NCI-H2196 treated with DMSO at 0.1 percent for 48 hours (cell line): ENCODE measurements at regions not wholly inside any gene's neighbourhood (a gene's known extent, or its start where the extent isn't known, plus 50 kb on each side); places are given as distances from the start of the nearest gene placed in this dataset.

ENCODE experiments used
- DNase-seq: peaks from one replicate; lab custom pipeline; 2025; ENCODE audit not compliant: unreplicated experiment; lab: John Stamatoyannopoulos, UW

DNA sequence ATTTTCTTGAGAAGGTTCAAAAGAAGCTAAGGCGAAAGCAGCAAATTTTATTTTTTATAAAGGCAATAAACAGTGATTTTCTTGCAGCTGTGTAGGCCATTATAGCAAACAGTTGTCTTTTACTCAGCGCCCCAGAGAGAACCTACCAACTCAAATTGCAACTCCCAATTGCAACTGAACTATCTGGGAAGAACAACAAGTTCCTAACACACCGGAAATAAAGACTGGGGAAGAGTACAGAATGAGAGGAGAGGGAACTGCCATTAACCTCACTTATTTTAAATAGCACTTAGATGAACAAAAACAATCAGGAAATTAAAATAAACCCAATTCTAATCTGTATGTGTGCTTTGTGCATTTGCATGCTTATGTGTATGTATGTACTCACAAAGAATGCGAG is 171.1 kb downstream of the KCTD12 start:
- no peak for DNase-seq

DNA sequence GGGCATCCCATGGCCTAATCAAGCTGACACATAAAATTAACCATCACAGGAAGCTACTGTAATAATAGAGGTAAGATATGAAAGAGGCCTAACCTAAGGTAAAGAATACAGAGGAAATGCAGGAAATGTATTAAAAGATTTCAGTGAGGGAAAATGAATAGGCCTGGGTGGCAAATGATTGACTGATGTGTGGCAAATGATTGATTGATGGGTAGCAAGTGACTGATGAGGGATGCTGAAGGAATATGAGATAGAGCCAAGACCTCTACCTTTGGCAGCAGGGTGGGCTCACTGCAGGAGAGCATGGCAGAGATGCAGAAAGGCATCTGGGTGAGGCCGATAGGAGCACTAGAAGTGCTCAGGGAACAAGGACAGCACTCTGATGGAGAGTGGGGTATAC is 172.9 kb downstream of the KCTD12 start:
- no peak for DNase-seq

DNA sequence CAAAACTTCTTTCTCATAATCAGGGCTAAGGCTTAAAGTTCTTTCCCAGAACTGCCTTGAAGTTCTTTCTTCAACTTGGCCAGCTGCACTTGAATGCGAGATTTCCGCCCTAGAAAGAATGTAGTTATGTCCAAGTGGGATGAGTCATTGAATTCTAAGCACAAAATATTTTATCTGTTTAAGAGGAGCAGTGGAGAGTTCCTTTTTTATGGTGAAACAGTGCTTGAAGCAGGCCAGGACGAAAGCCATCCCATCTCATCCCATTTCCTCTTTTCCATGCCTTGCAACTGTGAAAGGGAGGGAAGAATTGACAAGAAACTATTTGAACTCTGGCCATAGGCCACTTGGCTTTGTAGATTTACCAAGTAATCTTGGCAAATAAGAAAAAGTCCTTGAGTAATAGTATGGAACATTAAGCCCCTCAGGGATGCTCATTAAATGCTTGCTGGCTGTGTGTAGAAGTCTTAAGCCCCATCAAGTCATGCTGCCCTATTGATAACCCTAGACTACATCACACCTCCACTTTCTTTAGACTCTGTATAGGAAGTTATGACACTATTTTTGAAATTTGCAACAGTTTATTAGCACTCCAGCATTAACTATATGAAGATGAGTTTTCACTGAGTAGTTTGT is 174.5 kb downstream of the KCTD12 start:
- no peak for DNase-seq

DNA sequence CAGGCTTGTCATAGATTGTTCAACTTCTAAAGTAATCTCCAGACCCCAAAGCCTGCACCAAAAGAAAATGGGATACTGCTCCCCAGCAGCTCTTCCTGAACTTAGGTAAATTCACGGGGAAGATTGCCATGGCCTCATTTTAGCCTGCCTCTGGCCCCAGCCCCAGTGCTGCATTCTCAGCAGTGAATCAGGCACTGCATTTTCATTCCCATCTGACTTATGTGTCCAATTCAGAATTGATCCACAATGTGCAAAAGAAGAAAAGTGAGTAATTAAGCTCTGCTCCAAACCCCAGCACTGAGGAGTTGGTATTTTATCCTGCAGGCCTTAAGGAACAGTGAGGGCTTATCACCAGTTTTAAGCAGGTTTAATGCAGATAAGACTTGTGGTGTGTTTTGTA is 176.4 kb downstream of the KCTD12 start:
- no peak for DNase-seq

DNA sequence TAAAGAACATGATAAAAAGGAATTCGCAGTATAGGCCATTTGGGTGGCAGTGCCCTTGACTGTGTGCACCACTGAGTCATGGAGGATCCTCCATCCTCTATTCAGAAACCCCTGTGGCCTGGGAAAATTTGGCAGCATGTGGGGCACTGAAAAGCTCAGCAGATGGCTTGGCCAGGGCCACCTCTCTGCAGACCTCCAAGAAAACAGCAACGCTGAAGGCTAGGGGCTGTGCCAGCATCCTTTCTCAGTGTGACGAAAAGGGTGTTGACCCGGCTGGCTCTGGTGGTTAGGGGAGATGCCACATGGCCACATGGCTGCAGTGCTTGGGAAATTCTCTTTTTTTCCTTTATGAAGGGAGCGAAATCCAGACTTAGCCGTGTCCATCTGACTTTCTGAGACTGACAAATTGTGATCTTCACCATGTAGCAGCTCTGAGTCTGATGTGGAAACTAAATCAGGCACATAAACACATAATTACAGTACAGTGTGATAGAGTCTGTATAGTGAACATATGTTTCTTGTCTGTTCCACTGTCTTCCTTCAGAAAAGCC is 178.0 kb downstream of the KCTD12 start:
- DNase-seq: no peak

DNA sequence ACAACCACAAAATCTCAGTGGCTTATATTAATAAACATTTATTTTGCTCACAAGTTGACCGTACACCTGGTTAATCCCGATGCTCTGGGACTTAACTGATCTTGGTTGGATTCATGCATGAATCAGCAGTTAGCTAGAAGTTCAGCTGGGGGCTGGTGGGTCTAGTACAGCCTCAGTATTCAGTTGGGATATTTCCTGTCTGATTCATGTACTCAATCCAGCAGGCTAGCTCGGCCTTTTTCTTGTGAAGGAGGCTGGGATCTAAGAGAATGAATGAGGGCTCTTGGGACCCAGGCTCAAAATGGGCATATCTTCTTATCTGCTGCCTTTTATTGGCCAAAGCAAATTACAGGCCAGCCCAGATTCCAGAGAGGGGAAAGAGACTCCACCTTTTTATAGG is 178.8 kb downstream of the KCTD12 start:
- no peak for DNase-seq

DNA sequence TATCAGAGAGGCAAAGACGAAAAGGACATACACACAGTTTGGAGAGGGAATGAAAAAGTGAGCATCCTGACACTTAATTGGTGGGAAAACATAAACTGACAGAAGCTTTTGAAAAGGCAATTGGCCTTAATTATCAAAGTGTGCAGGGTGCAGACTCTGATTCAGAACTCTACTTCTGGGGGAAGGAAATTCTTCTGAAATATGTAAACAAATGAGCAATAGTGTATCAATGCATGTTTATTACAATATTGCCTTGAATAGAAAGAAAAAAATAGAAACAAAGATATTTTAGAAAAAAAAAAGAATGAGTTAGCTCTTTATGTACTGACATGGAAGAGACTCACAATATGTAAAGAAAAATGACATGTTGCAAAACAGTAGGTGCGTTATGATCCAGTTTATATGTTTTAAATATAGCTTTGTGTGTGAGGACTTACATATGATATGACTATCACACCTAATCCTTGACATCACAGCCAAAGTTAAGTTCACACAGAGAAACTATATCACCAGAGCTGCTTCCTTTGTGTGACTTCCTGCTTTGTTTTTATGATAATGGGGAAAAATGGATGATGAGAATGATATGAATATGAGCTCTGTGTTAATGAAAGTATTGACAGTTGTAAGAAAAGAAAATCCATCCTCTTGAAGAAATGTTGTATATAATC is 182.4 kb downstream of the KCTD12 start:
- no peak for DNase-seq

DNA sequence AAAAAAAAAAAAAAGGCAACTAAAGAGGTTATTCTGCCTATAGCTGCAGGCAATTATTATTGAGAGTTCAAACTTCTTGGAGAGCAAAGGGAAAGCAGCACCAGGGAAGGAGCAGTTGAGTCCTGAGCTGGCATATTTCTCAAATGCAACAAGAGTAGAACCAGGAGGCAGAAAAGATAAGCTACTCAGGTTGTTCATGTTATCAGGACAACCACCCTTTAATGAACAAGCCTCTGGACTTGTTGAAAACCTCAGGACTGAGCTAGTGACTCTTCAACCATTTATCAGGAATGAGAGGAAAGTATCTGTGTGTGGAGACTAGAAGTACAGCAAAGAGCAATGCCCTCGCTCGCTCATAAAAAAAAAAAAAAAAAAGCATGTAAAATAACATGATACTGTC is 183.0 kb downstream of the KCTD12 start:
- DNase-seq: no peak

DNA sequence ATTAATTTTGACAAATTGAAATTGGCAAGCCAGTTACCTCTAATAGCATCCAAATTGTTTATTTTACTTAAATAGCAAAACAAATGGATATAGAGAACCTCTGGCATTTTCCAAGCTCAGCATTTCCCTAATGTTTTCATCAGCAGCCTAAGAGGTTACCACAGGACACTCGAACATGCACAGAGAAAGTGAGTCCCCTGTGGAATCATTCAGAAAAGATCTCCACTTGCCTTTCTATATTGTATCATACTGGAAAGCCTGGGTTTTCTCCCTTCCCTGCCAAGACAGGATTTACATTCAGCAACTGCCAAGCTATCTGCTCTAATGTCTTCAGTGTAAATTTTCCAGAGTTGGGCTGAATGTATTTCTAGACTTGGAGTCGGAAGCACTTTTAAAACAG is 188.9 kb downstream of the KCTD12 start:
- no peak for DNase-seq

DNA sequence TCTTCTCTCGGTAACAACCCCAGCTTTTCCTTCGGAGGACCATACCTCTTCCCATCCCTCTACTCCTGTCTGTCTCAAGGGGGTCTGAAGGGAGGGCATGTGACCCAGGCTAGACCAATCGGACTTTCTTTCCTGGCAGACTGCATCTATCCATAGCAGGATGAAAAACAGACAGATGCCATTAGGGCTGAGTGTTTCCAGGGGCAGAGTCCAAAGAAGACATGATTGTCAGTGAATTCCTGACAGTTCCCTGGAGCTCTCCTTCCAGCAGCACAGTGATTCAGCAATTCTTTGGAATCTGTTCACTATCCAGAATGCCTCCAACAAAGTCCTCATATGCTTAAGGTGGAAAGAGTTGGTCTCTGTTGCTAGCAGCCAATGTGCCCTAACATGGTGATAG is 189.8 kb downstream of the KCTD12 start:
- DNase-seq: no peak

DNA sequence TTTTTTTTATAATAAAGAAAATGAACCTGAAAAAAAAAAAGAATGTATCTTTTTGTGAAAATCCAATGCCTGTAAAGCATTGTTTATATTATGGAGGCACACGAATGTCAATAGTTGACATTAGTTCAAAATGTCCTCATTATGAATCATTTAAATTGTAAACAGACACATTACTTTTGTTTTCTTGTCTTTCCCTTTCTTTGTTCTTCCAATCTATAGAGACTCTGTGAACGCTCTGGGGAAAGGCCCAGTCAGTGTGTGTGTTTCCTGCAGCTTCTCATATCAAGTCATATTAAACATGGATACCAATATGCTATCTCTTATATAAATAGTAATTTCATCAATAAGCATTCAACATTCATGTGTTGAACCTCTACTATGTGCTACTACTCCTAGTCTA is 193.1 kb downstream of the KCTD12 start:
- DNase-seq: no peak

DNA sequence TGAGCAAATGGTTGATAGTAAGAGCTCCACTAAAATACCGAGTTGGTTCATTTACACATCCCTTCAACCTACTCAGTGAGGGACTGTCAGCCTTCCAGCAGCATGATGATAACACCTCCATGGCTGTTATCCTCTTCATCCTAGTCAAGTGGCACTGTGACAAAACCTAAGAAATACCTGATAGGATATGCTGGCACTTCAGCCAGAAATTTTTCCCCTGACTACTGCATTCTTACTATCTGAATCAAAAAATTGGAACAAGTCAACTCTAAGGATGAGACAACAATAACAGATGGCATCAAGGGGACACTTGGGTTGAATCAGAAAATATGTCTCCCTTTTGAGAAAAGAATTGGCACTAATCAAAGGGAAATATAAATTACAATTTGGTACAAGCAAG is 193.9 kb downstream of the KCTD12 start:
- DNase-seq: no peak

DNA sequence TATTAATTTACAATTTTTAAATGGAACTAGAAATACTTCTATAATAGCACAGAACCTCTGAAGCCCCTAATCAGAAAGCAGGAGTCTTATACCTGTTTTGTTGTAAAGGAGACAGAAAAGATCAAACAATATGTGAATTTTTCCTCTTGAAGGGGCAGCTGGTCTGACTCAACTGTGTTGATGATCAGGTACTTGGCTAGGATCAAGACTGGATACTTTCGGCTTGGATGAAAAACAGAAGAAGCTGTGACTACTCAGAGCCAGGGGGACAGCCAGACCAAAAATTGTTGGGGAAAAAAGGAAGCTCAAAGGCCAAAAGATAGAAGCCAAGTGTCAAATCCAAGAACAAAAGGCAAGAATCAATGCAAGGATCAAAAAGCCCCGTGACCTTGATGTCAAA is 195.6 kb downstream of the KCTD12 start:
- DNase-seq: no peak

DNA sequence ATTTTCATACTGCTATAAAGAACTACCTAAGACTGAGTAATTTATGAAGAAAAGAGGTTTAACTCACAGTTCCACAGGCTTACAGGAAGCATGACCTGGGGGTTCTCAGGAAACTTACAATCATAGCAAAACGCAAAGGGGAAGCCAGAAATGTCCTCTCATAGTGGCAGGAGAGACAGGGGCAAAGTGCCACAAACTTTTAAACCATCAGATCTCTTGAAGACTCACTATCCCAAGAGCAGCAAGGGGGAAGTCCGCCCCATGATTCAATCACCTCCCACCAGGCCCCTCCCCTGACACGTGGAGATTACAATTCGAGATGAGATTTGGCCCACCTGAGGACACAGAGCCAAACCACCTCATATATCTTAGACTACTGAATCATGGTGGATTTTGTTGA is 198.7 kb downstream of the KCTD12 start:
- DNase-seq: no peak

DNA sequence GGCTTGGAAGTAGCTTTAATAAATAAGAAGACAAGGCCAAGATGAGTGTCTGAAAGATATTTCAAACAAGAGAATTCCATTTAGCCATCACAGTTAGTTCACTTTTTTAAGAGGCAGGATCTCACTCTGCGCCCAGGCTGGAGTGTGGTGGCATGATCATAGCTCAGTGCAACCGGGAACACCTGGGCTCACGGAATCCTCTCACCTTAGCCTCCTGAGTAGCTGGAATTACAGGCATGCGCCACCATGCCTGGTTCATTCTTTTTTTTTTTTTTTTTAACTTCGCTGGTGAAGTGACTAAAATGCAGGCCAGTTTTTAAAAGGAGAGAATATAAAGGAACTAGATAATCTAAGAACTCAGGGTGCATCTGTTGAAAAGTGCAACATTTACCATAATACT is 200.3 kb downstream of the KCTD12 start:
- DNase-seq: no peak

DNA sequence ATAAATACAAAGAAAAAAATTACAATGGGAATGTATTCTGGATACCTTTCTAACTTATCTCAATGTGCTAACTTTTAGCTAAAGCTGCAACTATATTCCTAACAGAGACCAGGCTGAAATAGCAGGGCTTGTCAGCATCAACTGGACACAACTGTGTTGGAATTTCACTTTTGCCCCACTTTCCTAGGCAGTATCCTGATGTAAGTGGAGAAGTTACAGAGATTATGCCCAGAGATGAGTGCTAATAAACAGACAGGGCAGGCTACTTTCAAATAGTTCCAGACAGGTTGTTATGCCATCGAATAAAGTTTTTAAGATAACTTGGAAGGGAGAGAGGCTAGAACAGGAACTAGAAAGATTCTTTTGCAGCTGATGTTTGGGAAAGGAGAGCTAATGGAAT is 201.9 kb downstream of the KCTD12 start:
- no peak for DNase-seq

DNA sequence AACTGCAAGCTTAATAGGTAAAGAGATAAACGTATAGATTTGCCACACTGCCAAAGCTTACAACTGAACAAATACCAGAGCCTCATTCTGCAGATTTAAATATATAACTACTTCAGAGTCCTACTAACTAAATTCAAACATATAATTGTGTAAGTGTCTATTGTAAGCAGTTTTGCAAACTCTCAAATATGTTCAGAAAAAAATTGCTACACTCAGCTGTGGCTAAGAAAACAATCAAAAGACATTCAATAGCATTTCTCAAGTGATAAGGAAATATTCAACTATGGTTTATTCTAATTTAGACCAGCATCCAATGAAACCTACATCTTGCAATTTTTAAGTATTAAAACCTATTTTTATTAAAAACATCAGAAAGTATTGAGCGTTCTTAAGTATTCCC is 202.4 kb downstream of the KCTD12 start:
- DNase-seq: no peak

DNA sequence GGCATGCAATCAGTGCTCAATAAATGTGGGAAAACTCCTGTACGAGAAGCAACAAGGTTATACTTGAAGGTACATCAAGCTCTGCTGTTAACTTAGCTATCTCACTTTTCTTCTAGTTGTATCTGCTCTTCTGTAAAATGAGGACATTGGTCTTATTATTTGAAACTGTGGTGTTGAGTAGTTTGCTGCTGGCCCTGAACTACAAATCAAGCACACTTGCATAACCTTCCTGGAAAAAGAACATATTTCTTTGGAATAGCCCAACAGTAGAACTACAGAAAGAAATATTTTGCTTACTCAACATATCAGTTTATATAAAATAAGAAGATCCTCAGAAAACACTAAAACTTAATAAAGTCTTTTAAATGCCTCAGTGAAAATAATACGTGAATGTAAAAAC is 203.0 kb downstream of the KCTD12 start:
- no peak for DNase-seq

DNA sequence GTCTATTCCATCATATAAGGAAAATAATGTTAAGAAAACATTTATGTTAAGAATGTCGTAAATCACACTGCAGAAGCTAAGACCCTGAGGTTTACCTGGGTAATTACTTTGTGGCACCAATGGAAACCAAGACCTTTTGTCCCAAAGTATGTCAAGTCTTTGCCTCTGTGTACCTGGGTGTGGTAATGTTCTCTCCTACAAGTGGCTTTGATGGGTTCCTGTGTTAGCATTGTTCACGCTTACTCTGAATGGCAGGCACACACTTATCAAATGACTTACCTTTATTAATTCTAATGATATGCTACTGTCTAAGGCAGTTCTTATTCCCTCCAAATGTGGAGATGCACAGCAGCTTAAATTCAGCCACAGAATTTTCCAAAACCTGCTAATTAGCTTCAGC is 206.1 kb downstream of the KCTD12 start:
- DNase-seq: no peak

DNA sequence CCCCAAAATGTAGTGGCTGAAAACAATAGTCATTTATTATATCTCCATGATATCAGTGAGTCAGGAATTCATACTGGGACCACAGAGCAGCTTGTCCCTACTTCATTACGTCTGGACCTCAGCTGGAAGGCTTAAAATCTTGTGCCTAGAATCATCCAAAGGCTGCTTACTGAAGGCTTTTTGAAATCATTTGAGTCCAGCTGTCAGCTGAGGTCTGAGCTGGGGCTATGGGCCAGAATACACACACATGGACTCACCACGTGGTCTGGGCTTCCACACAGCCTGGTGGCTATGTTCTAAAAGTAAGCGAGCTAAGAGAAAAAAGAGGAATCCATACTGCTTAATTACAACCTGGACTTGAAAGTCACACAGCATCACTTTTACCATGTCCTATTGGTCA is 209.2 kb downstream of the KCTD12 start:
- no peak for DNase-seq

DNA sequence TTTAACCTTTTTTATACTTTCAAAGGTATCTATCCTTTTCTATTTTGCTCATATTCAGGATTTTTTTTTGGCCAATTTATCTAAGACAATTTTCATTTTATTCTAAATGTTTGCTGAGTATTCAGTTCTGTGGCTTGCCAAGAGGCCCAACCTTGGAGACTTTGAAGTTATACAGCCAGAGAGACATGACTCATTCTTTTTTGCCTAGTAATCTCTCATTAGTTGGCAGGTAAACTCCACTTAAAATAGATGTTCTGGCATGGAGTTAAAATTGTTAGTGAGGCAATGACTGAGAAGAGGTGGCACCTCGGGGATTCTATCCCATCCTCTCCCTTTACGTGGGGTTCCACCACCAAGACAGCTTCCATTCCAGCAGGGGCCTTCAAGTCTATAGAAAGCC is 213.8 kb downstream of the KCTD12 start:
- no peak for DNase-seq

DNA sequence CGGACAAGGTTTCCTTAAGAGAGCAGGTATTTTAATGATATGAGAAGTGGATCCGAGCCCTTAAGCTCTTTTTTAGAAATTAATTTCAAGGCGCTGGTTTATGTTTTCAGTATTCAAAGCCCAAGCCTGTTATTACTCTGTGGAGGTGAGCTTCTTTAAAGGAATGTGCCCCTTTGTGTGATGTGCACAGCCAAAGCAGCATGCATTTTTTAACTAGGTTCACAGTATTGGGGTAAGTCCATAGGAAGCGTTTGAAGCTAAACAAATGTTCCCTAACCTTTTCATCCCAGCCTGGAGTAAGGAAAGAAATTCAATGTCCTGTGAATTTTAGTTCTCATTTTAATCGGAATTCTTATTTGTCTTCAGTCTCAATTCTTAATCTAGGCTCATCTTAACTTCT is 217.5 kb downstream of the KCTD12 start:
- no peak for DNase-seq

DNA sequence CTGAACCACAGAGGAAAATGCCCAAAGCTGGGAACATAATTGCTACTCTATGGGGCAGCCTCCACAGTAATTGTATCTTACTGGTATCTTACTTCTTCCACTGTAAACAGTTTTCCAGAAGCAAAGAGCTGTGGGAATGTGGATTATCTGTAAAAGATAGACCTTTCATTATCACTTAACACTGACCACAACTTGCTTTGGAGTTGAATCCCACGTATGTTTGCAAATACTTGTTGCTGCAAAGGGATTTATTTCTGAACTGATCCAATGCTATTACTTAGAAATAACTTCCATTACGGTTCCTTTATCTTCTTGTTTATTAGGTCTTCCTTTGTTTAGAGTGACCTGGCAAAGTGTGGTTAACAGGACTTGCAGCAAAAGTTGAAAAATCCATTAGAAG is 218.1 kb downstream of the KCTD12 start:
- no peak for DNase-seq
